Stimulated activated CD8-positive, alpha-beta memory T cell treated with anti-CD3 and anti-CD28 coated beads, Interleukin-7, amount 100 ng/mL, for 24 hours (primary cell): ENCODE measurements at regions not wholly inside any gene's neighbourhood (a gene's known extent, or its start where the extent isn't known, plus 50 kb on each side); places are given as distances from the start of the nearest gene placed in this dataset.

Experiments
- DNase-seq: peaks from one replicate; pipeline ENCODE4 v3.0.0-alpha.2; 2020; ENCODE audit warnings: low read depth

DNA sequence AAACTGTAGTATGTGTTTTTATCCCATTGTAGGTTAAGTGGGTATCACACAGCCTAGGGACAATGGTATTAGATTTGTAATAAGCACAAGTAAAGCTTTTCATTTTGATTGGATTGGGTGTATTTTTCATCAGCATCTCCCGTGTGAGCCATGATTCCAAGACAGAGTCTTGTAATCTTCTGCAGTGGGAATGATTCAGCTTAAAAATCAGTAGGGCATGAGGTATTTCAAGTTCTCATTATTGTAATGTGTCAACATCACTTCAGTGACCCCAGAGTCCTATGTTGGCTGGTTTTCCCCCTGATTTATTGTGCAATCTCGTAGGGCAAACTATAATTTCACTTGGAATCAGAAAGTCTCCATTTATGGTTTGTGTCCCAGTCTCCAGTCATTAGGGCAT, 833.2 kb upstream of the RBFOX1 start:
- DNase-seq: no peak

DNA sequence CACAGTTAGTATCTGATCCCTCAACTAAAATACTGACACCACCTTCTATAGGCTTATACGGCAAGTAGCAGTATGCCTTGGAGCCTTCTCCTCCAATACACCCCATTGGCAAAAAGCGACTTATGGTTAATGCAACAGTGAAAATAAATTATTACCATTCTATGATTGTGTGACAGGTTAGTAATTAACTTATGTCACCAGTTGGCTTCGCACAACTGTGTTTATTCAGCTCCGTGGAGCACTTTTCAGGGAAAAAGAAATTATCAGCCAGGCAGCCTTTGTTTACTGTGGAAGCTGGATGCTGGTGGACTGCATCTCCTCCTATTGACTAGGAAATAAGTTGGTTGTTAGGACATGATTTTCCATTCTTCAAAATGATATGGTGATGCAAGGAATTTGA, 833.8 kb upstream of the RBFOX1 start:
- DNase-seq: no peak

DNA sequence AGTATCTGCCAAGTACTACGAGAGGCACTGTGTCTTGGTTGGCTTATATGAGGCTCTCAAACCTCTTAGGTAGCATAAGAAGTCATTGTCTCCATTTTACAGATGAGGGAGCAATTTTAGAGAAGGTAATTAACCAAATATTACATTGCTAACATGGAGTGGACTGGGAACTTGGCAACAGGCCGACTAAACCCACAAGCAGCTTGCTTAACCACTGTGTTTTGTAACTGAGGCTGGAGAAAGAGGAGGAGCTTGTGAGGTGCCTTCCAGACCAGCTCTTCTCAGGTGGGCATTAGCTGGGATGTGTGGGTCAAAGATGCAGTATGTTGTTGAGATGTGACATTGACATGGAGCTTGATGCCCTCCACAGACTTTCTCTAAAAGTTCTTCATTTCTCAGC, 835.6 kb upstream of the RBFOX1 start:
- no peak for DNase-seq

DNA sequence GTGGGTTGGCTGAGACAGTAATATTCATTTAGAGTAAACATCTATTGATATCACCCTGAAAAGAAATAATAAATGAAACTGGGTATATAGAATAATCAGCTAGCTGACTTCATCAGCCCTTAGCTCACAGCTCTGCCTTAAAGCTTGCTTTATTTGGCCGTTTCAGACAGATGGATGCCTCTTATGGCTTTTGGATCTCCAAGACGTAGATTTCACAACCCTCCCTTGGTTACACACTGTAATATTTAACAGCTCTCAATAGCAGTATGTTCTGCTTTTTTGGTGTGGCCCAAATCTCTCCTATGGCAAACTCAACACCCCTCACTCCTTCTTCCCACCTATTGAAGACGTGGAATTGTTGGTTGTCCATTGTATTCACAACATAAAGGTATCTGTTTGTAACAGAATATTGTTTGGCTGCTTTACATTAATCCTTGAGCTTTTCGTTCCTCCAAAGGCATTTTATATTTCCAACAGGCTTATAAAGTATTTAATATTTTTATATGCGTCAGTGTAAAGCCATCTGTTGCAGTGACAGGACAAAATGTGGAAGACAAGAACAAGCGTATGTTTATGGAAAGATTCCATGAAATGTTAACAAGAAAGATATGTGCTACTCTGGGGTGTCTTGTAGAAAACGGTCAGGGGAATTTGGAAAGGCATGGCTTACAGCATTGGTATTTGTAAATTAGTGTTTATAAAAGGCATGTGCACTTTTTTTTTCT, 837.0 kb upstream of the RBFOX1 start:
- DNase-seq: no peak

DNA sequence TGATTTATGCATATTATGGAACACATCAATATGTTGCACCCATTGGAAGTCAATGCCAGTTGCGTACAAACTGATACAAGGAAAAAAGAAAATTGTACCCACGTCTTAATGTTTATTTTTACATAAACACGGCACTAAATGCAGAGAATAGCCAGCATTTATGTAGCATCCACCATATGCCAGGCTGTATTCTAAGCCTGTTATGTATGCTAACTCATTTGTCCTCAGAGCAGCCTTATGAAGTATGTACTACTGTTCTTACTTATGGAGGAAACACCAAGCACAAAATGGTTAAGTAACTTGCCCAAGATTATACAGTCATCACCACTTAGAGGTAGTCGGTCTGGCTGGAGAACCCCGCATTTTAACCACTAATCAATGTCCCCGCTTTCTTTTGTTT, 837.9 kb upstream of the RBFOX1 start:
- DNase-seq: no peak

DNA sequence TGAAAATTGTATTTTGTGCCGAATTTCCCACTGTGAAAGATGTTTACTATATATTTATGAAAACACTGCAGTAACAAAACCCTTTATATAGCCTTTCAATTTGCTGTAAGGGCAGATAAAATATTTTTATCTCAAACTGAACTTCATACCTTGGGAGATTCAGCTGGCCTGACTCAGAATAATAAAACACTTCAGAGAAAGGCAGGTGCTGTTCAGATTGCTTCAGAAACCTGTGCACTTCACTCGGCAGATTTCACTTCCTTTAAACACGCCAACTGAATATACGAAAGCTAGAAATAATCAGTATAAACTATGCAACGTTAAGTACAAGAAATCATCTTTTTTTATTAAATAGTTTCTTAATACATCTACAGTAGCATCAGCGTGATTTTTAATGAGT, 839.1 kb upstream of the RBFOX1 start:
- no peak for DNase-seq

DNA sequence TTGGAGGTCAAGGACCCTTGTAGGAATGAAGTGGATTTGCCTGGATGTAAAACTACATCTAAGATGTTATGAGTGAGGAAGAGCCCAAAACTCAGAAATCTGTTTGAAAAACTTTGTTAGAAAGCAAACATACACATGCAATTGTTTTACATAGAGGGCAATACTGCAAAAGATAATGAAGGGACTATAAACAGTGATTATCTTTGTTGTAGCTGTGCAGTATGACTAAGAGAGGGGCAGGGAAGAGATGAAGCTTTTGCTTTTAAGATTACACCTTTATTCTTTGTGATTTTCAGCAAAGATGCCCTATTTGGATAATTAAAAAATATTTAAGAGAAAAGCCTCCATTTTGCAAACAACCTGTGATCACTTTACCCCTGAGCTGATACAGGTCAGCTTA, 839.9 kb upstream of the RBFOX1 start:
- no peak for DNase-seq

DNA sequence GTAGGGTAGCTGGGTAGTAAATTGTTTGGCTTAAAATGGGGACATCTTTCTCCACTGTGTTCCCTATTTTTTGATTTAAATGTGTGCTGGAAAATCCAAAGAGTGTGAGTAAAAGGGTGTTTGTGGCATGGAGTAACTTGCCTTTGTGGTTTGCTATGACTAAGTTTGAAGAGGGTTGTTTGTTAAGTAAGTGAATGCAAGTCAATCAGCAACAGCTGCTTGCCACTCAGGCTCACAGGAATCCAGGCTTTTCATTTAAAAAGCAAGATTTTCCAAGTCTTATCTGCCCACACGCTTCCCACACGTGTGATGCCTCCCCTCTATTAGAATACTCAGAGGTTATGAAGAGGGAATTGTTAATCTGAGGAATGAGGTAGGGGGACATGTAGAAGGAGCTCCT, 847.7 kb upstream of the RBFOX1 start:
- DNase-seq: no peak

DNA sequence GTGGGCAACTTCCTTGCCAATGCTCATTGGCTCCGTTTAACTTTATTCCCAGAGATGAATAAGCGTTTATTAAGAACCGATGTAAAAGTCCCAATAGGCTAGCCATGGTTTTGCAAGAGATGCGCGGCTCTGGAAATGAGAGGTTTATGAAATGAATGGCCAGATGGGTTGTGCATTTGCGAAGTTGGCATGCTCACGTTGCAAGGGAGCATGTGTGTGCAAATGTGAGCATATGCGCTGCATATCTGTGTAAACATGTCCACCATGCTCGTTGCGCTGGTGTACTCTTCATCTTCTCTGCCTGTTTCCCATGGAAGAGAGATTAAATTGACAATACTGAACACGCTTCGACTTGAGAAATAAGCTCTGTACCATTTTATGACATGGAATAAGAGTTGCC, 848.6 kb upstream of the RBFOX1 start:
- no peak for DNase-seq

DNA sequence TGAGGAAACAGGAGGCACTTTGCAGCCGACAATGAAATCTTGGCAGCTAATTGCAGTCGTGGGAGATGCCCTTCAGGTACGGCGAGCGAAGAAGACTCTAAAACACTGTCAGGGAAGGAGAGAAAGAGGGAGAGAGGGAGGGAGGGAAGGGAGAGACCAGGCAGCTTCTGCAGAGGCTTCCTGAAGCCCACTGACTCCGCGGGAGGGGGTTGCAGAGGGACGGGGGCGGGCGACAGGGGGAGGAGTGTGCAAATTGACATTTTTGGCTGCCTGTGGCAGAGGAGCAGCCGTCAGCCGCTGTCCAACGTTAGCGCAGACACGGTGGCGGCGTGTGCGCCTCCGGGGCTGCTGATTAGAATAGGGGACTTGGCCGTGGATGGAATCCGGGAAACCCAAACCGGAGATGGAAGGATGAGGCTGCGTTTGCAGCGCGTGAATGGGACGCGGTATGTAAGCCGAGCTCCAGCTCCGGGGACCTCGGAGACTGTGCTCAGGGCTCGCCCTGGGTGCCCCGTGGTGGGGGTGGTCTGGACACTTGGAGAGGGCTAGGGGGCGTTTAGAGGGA, 849.1 kb upstream of the RBFOX1 start:
- DNase-seq: no peak

DNA sequence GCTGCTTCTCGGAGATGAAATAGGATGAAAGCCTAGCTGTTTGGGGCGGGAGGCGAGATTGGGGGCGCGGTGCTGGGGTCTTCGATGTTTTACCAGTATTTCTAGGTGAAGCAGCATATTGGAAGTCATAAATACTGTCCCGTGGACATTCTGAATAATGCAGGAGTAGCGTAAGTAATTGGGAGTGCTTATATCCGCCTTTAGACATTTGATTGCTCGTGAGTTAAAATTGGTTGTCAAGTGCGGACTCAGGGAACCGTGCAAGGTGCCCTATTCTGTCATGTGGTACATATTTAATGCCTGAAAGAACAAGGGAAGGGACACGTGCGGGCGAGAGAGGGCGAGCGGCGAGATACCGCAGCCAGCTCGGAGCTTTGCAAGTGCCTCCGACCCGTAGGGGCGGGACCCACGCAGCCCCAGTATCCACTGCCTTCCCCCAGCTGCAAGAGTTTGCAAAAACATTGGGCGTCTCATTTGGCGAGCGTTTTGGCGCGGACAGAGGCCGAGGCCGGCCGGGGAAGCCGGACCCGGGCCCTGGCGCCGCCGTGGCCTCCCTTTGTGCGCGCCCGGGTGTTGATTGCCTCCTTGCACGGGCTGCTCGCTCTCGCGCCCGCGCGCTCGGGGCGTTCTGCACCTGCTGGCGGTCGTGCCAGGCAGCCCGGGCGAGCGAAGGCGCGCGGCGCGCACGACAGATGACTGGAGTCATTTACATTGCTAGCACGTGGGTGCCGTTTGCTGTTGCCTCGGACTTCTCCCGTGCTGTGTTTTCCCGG, 849.8 kb upstream of the RBFOX1 start:
- no peak for DNase-seq

DNA sequence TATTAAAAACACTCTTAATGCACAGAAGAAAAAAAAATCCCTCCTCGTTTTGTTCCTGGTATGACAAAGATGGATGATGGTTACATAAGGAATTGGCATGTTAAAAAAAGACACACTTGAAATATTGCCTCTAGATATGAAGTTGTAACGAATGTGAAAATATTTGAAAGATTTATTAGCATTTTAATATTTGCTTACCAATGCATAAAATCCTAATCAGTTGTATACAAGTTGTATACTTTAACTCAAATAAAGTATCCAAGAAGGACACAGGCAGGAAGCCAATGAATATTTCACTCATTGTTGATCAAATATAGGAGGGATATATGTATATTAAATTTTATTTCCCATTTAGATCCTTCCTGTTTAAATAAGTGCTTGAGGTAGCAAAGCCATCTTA, 850.8 kb upstream of the RBFOX1 start:
- no peak for DNase-seq

DNA sequence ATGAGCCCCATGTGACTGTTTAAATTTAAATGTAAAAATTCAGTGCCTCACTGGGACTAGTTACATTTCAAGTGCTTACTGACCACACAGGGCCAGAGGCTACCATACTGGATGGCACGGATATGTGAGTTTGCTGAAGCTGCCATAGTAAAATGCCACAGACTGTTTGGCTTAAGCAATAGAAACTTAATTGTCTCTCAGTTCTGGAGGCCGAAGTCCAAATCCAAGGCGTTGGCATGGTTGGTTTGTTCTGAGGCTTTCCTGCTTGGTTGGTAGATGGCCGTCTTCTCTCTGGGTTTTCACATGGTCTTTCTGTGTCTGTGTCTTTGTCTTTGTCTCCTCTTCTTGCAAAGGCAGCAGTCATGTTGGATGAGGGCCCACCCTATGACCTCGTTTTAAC, 878.9 kb upstream of the RBFOX1 start:
- no peak for DNase-seq

DNA sequence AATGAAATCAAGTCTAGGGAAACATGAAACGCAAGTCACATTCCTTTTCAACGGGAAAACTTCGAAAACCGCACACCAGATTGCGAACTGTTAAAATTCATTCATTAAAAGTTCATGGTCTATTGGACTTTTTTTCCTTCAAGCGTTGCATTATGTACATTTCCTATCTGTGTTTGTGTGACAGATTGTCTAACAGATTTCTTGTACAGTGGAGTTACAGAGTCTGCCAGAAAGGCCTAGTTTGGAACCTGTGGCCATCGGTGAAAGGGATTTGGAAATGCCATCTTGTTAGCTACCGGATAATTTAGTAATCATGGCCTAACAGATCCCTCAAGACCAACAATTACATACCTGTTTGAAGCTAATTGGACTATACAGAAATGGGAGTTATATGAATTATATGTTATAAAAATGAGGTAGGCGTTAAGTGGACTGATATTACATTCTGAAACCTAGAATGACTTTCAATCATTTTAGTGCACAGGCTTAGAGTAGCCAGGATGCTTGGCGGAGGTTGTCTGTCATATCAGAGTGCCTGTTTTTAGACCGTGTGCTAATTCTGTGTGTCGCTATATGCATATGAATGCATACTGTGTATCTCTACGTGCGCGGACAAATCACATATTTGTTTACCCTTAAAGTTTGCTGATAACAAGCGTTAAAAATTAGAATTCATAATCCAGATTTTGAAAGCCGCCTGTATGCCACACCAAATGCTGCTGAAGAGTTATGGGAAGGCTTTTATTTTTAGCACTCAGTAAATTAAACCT, 885.4 kb upstream of the RBFOX1 start:
- DNase-seq: no peak

DNA sequence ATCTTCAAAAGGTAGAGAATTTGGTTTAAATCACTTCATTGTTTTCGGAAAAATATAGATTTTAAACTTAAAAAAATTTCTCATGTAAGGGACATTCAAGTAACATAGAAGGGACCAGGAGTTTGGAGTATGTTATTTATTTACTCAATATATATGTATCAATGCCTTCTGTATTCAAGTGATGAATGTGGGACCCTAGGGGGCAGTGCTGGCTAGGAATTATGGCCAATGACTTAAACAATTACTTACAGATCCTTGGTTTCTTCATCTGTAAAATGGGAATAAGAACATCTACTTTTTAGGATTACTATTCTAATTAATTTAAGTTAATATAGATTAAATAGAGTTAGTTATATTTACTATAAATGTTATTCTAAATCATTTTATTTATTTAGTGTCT, 886.3 kb upstream of the RBFOX1 start:
- no peak for DNase-seq

DNA sequence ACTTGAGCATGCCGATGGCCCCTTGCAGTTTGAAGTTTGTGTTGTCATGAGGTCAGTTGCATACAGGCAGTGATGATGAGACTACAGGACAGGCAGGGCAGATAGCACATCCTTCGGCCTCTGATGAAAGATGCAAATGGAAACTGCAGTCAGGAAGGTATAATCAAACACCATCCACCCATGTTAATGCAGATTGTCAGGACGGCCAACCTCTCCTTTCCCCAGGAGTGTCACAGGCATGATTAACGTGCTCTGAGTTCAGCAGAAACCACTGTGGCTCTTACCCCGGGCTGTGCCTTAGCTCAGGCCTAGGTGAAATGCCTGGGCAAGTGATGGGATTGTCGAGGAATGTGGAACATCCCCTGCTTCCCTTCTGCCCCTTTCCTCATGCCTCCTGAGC, 893.5 kb upstream of the RBFOX1 start:
- DNase-seq: no peak

DNA sequence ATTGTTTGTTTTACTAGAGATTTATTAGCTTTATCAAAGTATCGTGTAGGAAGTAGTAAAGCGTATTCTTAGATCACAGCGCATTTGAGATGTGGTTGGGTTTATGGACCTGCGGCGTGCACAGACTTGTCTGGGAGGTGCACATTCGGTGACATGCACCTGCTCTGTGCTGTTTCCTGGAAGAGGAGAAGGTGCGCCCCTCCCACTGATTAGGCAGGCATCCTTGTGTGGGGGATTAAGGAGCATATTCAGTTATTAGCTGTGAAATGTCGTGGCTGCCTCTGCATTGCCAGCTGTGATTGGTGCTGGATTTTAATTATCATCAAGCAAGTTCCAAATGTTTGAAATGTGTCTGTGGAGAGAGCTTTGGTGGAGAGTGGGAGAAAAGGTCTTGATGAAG, 903.8 kb upstream of the RBFOX1 start:
- no peak for DNase-seq

DNA sequence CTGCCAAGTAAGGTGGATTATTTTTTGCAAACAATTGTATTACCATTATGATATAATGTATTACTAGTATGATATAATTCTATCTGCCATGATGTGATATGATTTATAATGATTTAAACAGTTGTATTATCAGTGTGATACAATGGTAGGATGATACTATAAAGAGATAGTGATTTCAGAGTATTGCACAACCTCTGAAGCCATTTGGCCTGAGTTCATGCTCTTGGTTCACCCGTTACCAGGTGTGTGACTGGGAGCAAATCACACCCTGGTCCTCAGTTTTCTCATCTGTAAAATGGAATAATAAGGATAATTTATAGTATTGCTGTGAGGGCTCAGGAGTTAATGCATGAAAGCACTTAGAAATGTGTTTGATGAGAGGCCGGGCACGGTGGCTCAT, 905.0 kb upstream of the RBFOX1 start:
- DNase-seq: no peak

DNA sequence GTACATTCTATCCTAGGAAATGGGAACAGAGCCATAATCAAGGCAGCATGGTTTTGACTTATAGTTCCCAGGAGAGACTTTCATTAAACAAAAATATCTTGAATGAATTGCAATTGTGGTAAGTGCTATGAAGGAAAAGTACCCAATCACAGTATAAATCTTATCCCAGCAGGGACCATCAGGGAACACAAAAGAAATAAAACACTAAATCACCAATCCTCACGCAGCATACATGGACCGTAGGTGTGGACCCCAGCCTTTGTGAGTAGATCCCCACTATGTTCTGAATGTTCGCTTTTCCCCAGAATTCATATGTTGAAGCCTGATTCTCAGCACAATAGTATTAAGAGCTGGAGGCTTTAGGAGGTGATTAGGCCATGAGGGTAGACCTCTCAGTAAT, 925.0 kb upstream of the RBFOX1 start:
- no peak for DNase-seq

DNA sequence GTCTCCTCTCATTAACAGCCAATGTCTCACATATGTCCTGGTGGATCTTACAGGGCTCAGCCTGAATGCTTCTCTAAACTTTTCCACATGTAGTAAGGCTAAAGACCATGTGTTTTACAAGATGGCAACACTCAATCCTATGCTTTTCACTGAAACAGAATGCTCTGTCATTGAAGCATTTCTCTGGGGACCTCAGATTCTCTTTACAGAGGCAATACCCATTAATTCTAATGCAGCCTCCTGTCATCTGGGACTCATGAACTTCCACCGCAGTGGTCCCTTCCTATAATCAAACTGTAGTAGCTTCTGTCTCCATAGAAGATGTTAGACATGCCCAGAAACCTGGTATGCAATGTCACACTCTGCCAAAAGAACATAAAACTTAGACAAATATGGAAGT, 926.6 kb upstream of the RBFOX1 start:
- DNase-seq: no peak

DNA sequence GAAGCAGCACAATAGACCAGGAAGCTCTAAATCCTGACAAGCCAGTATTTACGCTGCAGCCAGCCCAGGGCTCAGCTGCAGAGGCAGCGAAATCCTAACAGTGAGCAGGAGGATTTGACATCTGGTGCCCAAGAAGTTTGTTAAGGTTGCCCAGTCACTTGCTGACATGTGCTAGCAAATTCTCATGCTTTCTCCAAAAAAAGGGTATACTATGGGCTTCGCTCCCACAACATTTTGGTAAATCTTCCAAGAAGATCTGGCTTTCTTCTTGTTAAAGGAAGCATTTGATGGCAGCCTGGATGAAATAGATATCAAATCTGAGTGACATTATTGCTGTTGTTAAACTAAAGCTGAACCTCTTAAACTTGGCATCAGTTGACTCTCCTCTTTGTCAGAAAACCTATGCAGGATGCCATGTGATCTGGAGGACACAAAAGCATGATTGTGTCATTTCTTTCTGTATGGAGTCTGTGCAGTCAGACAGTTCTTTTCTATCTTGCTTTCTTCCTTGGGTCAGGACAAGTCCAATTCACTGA, 949.7 kb upstream of the RBFOX1 start:
- DNase-seq: no peak

DNA sequence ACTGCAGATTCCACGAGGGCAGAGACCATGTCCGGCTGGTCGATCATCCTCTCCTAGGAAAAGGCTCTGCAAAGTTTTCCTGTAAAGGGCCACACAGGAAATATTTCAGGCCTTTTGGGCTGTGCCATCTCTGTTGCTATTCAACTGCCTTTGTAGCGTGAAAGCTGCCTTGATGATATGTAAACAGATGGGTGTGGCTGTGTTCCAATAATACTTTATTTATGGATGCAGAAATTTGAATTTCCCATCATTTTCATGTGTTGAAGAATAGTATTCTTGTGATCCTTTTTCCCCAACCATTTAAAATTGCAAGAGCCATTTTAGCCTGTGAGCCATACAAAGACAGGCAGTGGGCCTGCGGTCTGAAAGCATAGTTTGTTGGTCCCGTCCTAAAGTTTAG, 950.7 kb upstream of the RBFOX1 start:
- DNase-seq: no peak

DNA sequence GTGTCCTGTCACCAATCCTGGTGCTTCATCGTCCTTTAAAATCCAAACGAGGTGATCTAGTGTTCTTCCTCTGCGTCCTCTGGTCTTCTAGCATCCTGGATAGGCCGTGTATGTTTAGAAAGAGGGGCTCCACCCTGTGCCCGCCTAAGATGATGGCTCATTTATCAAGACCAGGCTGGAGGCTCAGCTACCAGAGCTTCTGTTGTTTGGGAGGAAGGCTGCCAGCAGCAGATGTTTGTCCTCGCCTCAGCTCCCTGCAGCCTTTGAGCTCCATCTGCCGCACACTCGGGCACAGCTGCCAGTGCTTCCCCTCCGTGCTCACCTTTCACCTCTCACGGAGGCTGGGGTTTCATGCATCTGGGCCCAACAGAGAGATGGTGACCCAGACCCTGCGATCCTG, 954.7 kb upstream of the RBFOX1 start:
- no peak for DNase-seq
